RWPE1 (cell line): ENCODE measurements at regions not wholly inside any gene's neighbourhood (a gene's known extent, or its start where the extent isn't known, plus 50 kb on each side); places are given as distances from the start of the nearest gene placed in this dataset.

Experiments used
- CTCF ChIA-PET: fragments of 350-600 bp; sonication (Branson Sonifier 250); formaldehyde crosslinking; extraction: SDS; loops from one replicate; lab custom pipeline; 2021; lab: Yijun Ruan, JAX
- POLR2A ChIA-PET: fragments of 400-600 bp; formaldehyde crosslinking; extraction: SDS; loops from one replicate; lab custom pipeline; 2020; ENCODE audit warnings: antibody characterized with exemption; ENCODE audit not compliant: low non-redundant PET; lab: Yijun Ruan, JAX
- DNase-seq: peaks from one replicate; pipeline ENCODE4 v3.0.0; 2012; ENCODE audit warnings: low spot score
- H3K27ac ChIP-seq: fragments of 450-650 bp; 2 replicates; pipeline ENCODE4 v1.5.1; 2017
- TF ChIP-seq, protein P1 (sequence below): fragments of 450-650 bp; conservative IDR thresholded peaks from 2 replicates; pipeline ENCODE4 v1.5.1; 2017; ENCODE audit warnings: low read depth, mild to moderate bottlenecking

DNA sequence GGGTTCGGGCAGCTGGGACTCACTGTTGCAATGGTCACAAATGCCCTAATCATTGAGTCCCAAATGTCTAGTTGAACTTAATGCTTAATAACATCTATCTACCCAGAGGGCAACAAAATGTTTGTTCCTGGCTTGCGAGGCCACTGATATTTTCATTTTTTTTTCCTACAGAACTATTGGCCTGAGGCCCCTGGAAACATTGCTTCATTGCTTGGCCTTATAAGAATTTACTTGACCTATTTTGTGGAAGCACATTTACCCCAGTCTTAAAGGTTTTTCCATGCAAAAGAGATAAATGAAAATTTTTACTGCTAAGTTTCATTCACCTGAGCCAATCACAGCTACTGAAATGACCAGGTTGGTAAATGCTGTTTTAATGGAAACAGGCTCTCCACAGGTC is 133.1 kb upstream of the RIPOR2 start:
- POLR2A ChIA-PET: no interaction called here
- H3K27ac ChIP-seq: no peak overlapping the region
- TF ChIP-seq, protein P1, sequence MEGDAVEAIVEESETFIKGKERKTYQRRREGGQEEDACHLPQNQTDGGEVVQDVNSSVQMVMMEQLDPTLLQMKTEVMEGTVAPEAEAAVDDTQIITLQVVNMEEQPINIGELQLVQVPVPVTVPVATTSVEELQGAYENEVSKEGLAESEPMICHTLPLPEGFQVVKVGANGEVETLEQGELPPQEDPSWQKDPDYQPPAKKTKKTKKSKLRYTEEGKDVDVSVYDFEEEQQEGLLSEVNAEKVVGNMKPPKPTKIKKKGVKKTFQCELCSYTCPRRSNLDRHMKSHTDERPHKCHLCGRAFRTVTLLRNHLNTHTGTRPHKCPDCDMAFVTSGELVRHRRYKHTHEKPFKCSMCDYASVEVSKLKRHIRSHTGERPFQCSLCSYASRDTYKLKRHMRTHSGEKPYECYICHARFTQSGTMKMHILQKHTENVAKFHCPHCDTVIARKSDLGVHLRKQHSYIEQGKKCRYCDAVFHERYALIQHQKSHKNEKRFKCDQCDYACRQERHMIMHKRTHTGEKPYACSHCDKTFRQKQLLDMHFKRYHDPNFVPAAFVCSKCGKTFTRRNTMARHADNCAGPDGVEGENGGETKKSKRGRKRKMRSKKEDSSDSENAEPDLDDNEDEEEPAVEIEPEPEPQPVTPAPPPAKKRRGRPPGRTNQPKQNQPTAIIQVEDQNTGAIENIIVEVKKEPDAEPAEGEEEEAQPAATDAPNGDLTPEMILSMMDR: no peak
- DNase-seq: no peak
- CTCF ChIA-PET: interaction anchor here (0.7 kb wide), 1 partner anchor 358 kb away, joined by 6 read pairs; no protein-coding TSS in a partner anchor

DNA sequence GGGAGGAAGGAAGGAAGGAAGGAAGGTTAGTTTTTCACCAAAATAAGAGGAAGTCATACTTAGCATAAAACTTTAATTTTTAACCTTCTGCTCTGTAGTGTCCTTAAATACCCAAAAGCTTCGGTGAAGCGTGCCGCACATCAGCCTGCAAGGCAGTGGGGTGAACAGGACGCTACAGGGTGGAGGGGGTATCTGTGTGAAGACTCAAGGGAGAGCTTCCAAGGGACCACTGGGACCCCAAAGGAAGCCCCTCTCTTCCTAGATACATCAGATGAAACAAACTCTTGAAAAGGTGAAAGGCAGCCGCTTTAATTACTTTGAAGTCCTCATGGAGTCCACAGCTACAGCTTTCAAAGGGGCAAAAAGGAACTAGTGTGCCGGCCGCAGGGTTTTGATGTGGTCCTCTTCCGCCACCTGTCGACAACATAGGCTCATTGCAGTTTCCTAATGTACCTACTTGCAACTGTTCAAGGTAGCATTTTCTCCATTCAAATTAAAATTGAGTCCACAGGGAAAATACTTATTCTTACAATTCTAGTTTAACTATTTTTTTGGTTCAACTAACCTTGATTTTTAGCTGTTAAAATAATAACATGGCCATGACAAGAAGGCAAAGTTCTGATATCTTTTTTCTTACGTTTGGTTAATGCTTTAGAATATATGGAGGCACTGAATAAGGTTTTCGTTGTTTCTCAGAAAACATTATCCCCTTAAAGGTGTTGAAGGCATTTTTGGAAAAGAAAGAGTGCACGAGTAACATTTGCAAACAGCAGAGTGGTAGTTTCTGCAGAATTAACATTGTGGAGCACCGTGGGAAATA is 135.0 kb upstream of the RIPOR2 start:
- TF ChIP-seq, protein P1: peak; percentile 87
- ChIA-PET CTCF (interaction anchor here (0.6 to 1.2 kb wide), 7 partner anchors 16 to 442 kb away, joined by 3 to 7 read pairs (median 3); no protein-coding TSS in a partner anchor), POLR2A (no interaction called here)
- DNase-seq: peak; percentile 66
- no peak overlapping the region for H3K27ac ChIP-seq

GRCh38 chr6:25078141-25078540 is 142.4 kb upstream of the RIPOR2 start:
- ChIA-PET CTCF (no interaction called here), POLR2A (no interaction called here)
- no peak overlapping the region for H3K27ac ChIP-seq
- TF ChIP-seq, protein P1: no peak
- DNase-seq: no peak

- DNase-seq: no peak
- ChIA-PET POLR2A (no interaction called here), CTCF (no interaction called here)
- no peak overlapping the region for H3K27ac ChIP-seq
- TF ChIP-seq, protein P1: no peak
Measured at GRCh38 chr6:25083784-25084507, 148.2 kb upstream of the RIPOR2 start.

- H3K27ac ChIP-seq: no peak overlapping the region
- CTCF ChIA-PET: no interaction called here
- DNase-seq: no peak
- TF ChIP-seq, protein P1: no peak
- POLR2A ChIA-PET: no interaction called here
Measured at GRCh38 chr6:25084508-25084833, 148.7 kb upstream of the RIPOR2 start.

DNA sequence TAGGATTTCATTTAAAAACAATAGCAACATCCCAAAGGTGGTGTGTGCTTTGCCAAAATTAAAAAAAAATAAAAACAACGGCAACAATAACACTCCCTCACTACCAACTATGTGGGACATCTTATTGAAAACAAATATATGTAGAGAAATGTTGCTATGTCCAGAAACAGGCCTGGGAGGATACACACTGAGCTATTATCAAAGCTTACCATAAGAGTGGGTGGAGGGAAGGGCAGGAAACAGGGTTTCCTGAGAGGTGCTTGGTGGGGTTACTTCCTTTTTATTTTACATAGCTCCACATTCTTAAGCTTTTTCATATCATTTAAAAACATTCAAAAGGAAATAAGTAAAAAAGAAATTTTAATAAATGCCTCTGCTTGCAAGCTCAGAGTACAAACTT is 150.0 kb upstream of the RIPOR2 start:
- CTCF ChIA-PET: no interaction called here
- POLR2A ChIA-PET: no interaction called here
- DNase-seq: no peak
- H3K27ac ChIP-seq: no peak overlapping the region
- TF ChIP-seq, protein P1: no peak
